ENCODE measurements at regions not wholly inside any gene's neighbourhood (a gene's known extent, or its start where the extent isn't known, plus 50 kb on each side); places are given as distances from the start of the nearest gene placed in this dataset.

- no peak for DNase-seq
These were observed 393.3 kb downstream of the IRS2 start for GRCh38 chr13:109393045-109393444.

GRCh38 chr13:109390391-109390790 is 396.0 kb downstream of the IRS2 start:
- DNase-seq, result no peak

GRCh38 chr13:109389892-109390345 is 396.5 kb downstream of the IRS2 start:
- no peak for DNase-seq

- no peak for DNase-seq
These were observed 396.9 kb downstream of the IRS2 start for GRCh38 chr13:109389456-109389855.

- DNase-seq, result no peak
These were observed 398.9 kb downstream of the IRS2 start for GRCh38 chr13:109387471-109387870.

GRCh38 chr13:109385242-109385560 is 401.2 kb downstream of the IRS2 start:
- no peak for DNase-seq

- DNase-seq, result no peak
These were observed 401.7 kb downstream of the IRS2 start for GRCh38 chr13:109384491-109385241.

- no peak for DNase-seq
These were observed 402.7 kb downstream of the IRS2 start for GRCh38 chr13:109383683-109384082.

- no peak for DNase-seq
These were observed 404.7 kb downstream of the IRS2 start for GRCh38 chr13:109381546-109382180.

- DNase-seq, result no peak
These were observed 405.9 kb downstream of the IRS2 start for GRCh38 chr13:109380457-109380856.

- no peak for DNase-seq
These were observed 406.5 kb downstream of the IRS2 start for GRCh38 chr13:109379930-109380329.

- no peak for DNase-seq
These were observed 409.4 kb downstream of the IRS2 start for GRCh38 chr13:109376936-109377335.

GRCh38 chr13:109374609-109375200 is 411.7 kb downstream of the IRS2 start:
- no peak for DNase-seq

GRCh38 chr13:109372666-109373065 is 413.7 kb downstream of the IRS2 start:
- DNase-seq, result no peak

- DNase-seq, result no peak
These were observed 415.3 kb downstream of the IRS2 start for GRCh38 chr13:109371066-109371465.

GRCh38 chr13:109370496-109370895 is 415.9 kb downstream of the IRS2 start:
- no peak for DNase-seq

GRCh38 chr13:109369353-109370052 is 416.9 kb downstream of the IRS2 start:
- no peak for DNase-seq

- DNase-seq, result no peak
These were observed 418.2 kb downstream of the IRS2 start for GRCh38 chr13:109368230-109368629.

GRCh38 chr13:109366525-109366924 is 419.9 kb downstream of the IRS2 start:
- no peak for DNase-seq

- DNase-seq, result no peak
These were observed 423.0 kb downstream of the IRS2 start for GRCh38 chr13:109363431-109363830.

- DNase-seq, result no peak
These were observed 423.8 kb downstream of the IRS2 start for GRCh38 chr13:109362616-109363015.

GRCh38 chr13:109361562-109362289 is 424.7 kb downstream of the IRS2 start:
- DNase-seq, result no peak
